22Rv1 (cell line): ENCODE measurements at regions not wholly inside any gene's neighbourhood (a gene's known extent, or its start where the extent isn't known, plus 50 kb on each side); places are given as distances from the start of the nearest gene placed in this dataset.
A peak's percentile ranks its signal among the peaks of the same experiment; 100 is the strongest.

Experiments used
- H3K27ac ChIP-seq: fragments of 450-650 bp; 2 replicates; pipeline ENCODE4 v1.5.1; 2017
- ZFX ChIP-seq: fragments of 450-650 bp; IDR thresholded peaks from 2 replicates; pipeline ENCODE4 v1.6.1; 2017; ENCODE audit warnings: antibody characterized with exemption, borderline replicate concordance
- TF ChIP-seq, protein P1 (sequence below): fragments of 450-650 bp; IDR thresholded peaks from 2 replicates; pipeline ENCODE4 v1.5.1; 2017; ENCODE audit warnings: mild to moderate bottlenecking

DNA sequence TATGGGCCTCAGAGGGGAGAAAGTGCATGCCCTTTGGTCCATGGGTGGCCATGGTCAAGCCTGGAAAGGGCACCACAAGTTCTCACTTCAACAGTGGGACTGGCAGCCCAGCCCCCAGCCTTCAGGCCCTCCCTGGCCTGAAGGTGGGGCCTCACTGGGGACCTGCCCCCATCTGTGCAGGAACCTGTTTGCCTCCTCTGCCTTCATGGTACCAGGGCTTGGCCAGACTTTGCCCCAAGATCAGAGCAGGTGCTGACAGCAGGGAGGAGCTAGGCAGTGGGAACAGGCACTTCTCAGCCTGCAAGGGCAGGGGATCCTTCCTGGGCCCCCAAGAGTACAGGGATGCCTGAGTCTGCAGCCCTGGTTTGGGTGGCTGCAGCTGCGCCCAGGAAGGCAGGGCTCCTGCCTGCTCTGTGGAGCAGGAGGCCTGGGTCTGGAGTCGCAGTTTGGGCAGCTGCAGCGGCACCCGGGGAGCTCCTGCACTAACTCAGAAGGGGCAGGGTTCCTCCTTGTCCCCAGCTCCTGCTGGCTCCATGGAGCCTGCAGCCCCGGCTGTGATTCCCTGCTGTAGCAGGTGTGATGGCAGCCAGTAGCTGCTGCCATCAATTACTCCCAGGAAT lies 460.1 kb upstream of the NCAM2 start:
- TF ChIP-seq, protein P1, sequence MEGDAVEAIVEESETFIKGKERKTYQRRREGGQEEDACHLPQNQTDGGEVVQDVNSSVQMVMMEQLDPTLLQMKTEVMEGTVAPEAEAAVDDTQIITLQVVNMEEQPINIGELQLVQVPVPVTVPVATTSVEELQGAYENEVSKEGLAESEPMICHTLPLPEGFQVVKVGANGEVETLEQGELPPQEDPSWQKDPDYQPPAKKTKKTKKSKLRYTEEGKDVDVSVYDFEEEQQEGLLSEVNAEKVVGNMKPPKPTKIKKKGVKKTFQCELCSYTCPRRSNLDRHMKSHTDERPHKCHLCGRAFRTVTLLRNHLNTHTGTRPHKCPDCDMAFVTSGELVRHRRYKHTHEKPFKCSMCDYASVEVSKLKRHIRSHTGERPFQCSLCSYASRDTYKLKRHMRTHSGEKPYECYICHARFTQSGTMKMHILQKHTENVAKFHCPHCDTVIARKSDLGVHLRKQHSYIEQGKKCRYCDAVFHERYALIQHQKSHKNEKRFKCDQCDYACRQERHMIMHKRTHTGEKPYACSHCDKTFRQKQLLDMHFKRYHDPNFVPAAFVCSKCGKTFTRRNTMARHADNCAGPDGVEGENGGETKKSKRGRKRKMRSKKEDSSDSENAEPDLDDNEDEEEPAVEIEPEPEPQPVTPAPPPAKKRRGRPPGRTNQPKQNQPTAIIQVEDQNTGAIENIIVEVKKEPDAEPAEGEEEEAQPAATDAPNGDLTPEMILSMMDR: no peak
- TF ChIP-seq ZFX: no peak
- no peak overlapping the region for H3K27ac ChIP-seq

DNA sequence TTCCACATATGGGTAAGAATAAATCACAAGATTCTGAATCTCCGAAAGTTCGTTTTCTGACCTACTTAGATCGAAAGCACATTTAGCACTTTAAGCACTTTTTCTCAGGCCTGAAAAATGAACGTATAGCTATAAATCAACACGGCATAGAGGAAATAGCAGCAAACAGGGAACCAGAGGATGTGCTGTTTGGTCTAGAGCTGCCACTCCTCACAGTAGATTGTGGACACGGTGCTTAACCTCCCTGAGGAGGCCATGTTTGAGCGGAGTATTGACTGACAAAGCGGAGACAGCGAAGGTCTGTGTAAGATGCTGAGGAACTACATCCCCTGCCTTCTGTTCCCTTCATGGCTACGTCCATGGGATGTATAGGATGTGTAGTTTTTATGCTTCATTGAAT lies 452.8 kb upstream of the NCAM2 start:
- TF ChIP-seq, protein P1: no peak
- no peak for TF ChIP-seq ZFX
- no peak overlapping the region for H3K27ac ChIP-seq

DNA sequence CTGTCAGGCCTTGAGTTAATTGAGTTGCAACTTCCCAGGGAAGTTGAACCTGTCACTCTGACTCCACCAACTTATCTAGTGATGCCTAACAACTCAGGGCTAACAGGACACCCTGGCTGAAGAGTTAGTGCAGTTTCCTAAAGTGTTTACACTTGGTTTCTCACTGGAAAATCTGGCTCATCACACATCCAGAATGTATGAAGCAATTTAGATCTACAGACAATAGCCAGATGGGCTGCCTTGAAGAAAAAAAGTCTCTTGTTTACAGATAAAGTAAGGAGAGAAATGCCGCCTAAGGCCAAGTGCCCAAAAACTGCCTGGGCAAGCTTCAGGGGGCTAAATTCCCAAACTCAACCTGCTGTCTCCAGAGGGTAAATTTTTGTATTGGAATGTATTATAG lies 446.3 kb upstream of the NCAM2 start:
- no peak overlapping the region for H3K27ac ChIP-seq

DNA sequence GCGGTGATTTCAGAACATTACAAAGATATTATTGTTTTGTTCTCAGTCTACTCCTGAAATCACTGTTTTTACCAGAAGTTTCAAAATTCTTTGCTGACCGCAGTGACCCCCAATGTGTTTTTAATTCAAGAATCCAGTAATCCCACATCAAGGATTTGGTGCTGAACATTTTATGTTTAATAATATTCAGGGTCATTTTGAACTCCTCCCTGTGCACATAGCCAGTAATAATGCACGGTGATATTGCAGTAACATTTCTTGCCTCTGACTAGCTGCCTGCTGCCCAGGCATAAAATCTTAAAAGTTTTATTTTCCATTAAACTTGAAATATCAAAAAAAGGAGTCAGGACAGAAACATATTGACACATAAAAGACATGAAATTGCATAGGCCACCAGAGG lies 443.4 kb upstream of the NCAM2 start:
- TF ChIP-seq ZFX: no peak
- TF ChIP-seq, protein P1: no peak

More for the DNA sequence above, 446.3 kb upstream of the NCAM2 start:
- TF ChIP-seq ZFX: no peak
- TF ChIP-seq, protein P1: no peak

DNA sequence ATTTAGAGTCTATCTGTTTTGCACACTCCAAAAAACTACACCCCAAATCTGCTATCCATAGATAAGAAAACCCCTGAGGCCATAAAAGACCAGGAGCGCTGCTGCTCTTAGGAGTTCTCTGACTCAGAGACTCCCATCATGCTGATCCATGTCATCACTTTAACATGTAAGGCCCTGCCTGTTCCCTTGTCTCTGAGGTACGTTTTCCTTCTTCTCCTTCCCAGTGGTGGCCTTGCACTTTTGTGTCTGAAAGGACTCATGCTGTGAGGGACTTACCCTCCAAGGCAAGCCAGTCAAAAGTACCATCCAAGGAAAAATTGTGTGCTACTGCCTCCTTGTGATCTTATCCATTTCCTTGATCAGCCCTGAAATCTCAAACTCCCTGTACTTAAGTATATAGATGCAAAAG lies 427.4 kb upstream of the NCAM2 start:
- no peak for TF ChIP-seq ZFX
- TF ChIP-seq, protein P1: peak; percentile 38

More for the DNA sequence above, 443.4 kb upstream of the NCAM2 start:
- no peak overlapping the region for H3K27ac ChIP-seq

DNA sequence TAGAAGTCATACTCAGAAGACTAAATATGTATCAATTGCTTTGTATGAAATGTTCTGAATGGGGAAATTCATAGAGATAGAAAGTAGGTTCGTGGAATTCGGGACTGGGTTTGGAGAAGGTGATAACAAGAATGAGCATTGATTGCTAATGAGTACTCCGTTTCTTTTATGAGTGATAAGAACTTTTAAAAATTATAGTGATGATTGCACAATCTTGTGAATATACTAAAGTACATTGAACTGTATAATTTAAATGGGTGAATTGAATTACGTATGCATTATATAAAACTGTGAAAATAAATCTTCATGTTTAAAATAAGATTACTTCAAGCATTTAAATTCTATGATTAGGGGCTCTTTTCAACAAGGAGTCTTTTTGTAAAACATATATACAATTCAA lies 425.6 kb upstream of the NCAM2 start:
- no peak overlapping the region for H3K27ac ChIP-seq
- no peak for TF ChIP-seq ZFX
- TF ChIP-seq, protein P1: no peak

More for the DNA sequence above, 427.4 kb upstream of the NCAM2 start:
- H3K27ac ChIP-seq: no peak overlapping the region

DNA sequence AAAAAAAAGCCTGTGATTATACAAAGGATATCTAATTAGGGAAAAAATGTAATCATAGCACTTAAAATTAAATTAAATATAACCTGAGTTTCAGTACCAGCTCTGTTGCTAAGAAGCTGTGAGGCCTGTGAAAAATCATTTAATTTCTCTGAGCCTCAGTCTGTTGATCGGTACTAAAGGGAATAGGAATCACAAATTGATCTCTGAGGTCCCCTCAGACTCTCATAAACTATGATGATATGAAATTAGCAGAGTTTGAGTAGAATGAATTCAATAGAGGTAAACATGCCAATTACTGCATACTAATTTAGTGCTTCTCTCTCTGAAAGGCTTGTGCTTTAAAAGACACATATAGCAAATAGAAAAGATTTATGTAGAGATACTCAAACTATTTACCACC lies 416.8 kb upstream of the NCAM2 start:
- TF ChIP-seq, protein P1: no peak
- TF ChIP-seq ZFX: no peak
- H3K27ac ChIP-seq: no peak overlapping the region
